Adrenal gland (tissue), 9 donors: ENCODE measurements at regions not wholly inside any gene's neighbourhood (a gene's known extent, or its start where the extent isn't known, plus 50 kb on each side); places are given as distances from the start of the nearest gene placed in this dataset.

Experiments used
- DNase-seq, 7 donors: peaks; one replicate each; pipeline ENCODE4 v3.0.0-alpha.2; 2019 to 2020
- H3K27ac ChIP-seq, 5 donors: fragments of 200-600 bp; sonication (generic) in 4 of 5; 1 replicate in 3 of 5; 2 replicates in 2 of 5; pipeline versions ENCODE4 v1.5.1 to v1.8.0; 2016 to 2020; ENCODE audit warnings: mild to moderate bottlenecking in 1 of 5
- H3K27me3 ChIP-seq: fragments of 200-600 bp; 2 replicates; pipeline ENCODE4 v1.8.0; 2021
- H3K36me3 ChIP-seq, 2 donors: fragments of 200-600 bp; replicated peaks in 1 of 2; 1 replicate in 1 of 2; 2 replicates in 1 of 2; pipeline versions ENCODE4 v1.5.1 to v1.8.0; 2018 to 2022
- H3K4me1 ChIP-seq, 2 donors: fragments of 200-600 bp; replicated peaks in 1 of 2; 1 replicate in 1 of 2; 2 replicates in 1 of 2; pipeline versions ENCODE4 v1.5.1 to v1.8.0; 2018 to 2021
- H3K4me3 ChIP-seq, 4 donors: fragments of 200-600 bp; sonication (generic) in 3 of 4; one replicate each; pipeline ENCODE4 v1.5.1; 2016 to 2018
- H3K9me3 ChIP-seq, 3 donors: fragments of 200-600 bp; sonication (generic) in 1 of 3; replicated peaks in 1 of 3; 1 replicate in 2 of 3; 2 replicates in 1 of 3; pipeline versions ENCODE4 v1.5.1 to v1.8.0; 2016 to 2021
- POLR2A ChIP-seq, 2 donors: fragments of 450-650 bp; IDR thresholded peaks; one replicate each; pipeline ENCODE4 v1.6.1; 2017; ENCODE audit warnings: antibody characterized with exemption in 2 of 2, mild to moderate bottlenecking in 2 of 2, moderate library complexity in 1 of 2
- WGBS, 4 donors: extraction: QIAGEN DNeasy Blood & Tissue Kit in 2 of 4; methylation state at CpG; one replicate each; pipeline versions ENCODE4 v1.1.5 to v1.1.7; 2013 to 2017; 5-methylcytosine and 5-hydroxymethylcytosine counted together
- intact Hi-C, 2 donors: fragments of 100-400 bp; cut with DNase I; formaldehyde crosslinking; loops; one replicate each; pipeline versions ENCODE4 v1.14.1 to v1.15.0; 2022 to 2023
- TF ChIP-seq, protein P1 (sequence below), 6 experiments: fragments of 450-650 bp in 4 of 6; fragments of 200-600 bp in 2 of 6; sonication (generic) in 1 of 6; IDR thresholded peaks; 1 replicate in 5 of 6; 2 replicates in 1 of 6; pipeline versions ENCODE4 v1.5.1 to v1.8.0; 2016 to 2021; ENCODE audit warnings: antibody characterized with exemption in 6 of 6, mild to moderate bottlenecking in 2 of 6, moderate library complexity in 1 of 6
- donor health status: healthy with polysubstance abuse.
- donor health status: Bipolar disorder and iron deficiency.
- donor health status: DM: yes; HTN: yes; CAD: no.
- donor health status: DM: no; HTN: no; CAD: no.
- donor health status: DM: no; HTN: no; CAD: no.

DNA sequence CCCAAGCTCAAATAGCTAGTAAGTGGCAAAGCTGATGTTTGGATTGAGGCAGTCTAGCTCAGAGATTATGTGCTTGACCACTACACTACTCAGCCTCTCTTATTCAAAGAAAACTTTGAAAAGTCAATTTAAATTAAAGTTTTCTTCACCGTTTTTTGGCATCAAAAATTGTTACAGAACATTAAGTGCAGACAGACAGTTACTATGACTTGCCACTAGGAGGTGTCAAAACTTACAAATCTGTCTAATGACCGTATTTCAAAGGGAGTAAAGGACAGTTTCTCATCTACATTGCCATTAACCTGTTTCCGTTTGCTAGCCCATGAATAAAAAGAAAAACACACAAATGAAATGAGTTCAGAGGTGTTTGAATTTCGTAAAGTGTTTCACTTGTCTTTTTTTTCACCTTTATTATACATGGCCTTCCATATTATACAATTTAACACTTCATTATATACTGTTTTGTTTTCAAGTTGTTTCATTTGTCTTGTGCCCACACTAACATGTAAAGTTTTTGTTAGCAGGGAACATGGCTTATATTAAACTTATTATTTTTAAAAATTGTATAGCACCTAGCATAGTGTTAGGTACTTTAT is 57.4 kb upstream of the MTF2 start:
- no peaks in the 10 kb centered on the region for H3K4me1 ChIP-seq
- WGBS, 4 donors: 4 to 11% (median 6%) methylated on average over 4 of the region's 4 CpGs
- no peaks in the 10 kb centered on the region for H3K27me3 ChIP-seq
- DNase-seq: peak in 1 of 7 donors; percentile 11
- H3K27ac ChIP-seq: no peak overlapping the region
- H3K4me3 ChIP-seq: no peak overlapping the region
- TF ChIP-seq POLR2A (IDR thresholded peaks at IDR 0.05): no peak
- TF ChIP-seq, protein P1, sequence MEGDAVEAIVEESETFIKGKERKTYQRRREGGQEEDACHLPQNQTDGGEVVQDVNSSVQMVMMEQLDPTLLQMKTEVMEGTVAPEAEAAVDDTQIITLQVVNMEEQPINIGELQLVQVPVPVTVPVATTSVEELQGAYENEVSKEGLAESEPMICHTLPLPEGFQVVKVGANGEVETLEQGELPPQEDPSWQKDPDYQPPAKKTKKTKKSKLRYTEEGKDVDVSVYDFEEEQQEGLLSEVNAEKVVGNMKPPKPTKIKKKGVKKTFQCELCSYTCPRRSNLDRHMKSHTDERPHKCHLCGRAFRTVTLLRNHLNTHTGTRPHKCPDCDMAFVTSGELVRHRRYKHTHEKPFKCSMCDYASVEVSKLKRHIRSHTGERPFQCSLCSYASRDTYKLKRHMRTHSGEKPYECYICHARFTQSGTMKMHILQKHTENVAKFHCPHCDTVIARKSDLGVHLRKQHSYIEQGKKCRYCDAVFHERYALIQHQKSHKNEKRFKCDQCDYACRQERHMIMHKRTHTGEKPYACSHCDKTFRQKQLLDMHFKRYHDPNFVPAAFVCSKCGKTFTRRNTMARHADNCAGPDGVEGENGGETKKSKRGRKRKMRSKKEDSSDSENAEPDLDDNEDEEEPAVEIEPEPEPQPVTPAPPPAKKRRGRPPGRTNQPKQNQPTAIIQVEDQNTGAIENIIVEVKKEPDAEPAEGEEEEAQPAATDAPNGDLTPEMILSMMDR (IDR thresholded peaks at IDR 0.05): peak; percentile 54 to 86 (median 72)
- intact Hi-C loops: loop anchor here in 1 of 2 donors (5.0 kb wide), 1 partner anchor 41 kb away; no protein-coding TSS in a partner anchor
- H3K9me3 ChIP-seq: no peaks in the 10 kb centered on the region
- H3K36me3 ChIP-seq: no peaks in the 10 kb centered on the region

- 80 to 91% (median 88%) methylated on average over 1 of the region's 1 CpG for WGBS, 4 donors
- Histone ChIP-seq H3K4me3 (no peak overlapping the region), H3K9me3 (no peaks in the 10 kb centered on the region), H3K4me1 (no peaks in the 10 kb centered on the region), H3K36me3 (no peaks in the 10 kb centered on the region), H3K27ac (no peak overlapping the region), H3K27me3 (no peaks in the 10 kb centered on the region)
- no peak for DNase-seq
- intact Hi-C loops: loop anchor here in 1 of 2 donors (5.0 kb wide), 1 partner anchor 40 kb away; no protein-coding TSS in a partner anchor
- no peak for TF ChIP-seq POLR2A (IDR thresholded peaks at IDR 0.05)
- TF ChIP-seq, protein P1 (IDR thresholded peaks at IDR 0.05): no peak
These were observed 56.5 kb upstream of the MTF2 start for GRCh38 chr1:93022580-93022979.

DNA sequence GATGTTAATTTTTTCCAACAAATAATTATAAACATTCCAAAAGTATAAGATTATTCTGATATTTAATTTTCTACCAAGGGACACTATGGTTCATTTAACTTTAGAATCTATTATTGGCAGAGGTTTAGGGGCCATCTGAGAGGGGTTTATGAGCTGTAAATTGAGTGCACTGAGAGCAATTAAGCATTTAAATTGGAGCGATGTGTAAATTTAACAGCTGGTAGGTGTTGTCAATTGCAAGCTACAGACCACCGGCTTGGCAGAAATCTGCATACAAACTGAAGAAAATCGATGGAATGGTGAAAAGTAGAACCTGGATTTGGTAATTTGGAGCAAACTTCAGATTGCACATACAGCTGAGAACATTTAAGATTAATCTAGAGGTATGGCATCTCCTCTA is 55.8 kb upstream of the MTF2 start:
- no peak for DNase-seq
- 32 to 54% (median 41%) methylated on average over 3 of the region's 3 CpGs for WGBS, 4 donors
- no peaks in the 10 kb centered on the region for H3K27me3 ChIP-seq
- intact Hi-C loops: loop anchor here in 1 of 2 donors (5.0 kb wide), 1 partner anchor 39 kb away; no protein-coding TSS in a partner anchor
- TF ChIP-seq POLR2A (IDR thresholded peaks at IDR 0.05): no peak
- TF ChIP-seq, protein P1 (IDR thresholded peaks at IDR 0.05): no peak
- no peaks in the 10 kb centered on the region for H3K36me3 ChIP-seq
- H3K9me3 ChIP-seq: no peaks in the 10 kb centered on the region
- no peak overlapping the region for H3K27ac ChIP-seq
- no peak overlapping the region for H3K4me3 ChIP-seq
- H3K4me1 ChIP-seq: no peaks in the 10 kb centered on the region

- Histone ChIP-seq H3K9me3 (no peaks in the 10 kb centered on the region), H3K4me3 (no peak overlapping the region), H3K27me3 (no peaks in the 10 kb centered on the region), H3K27ac (no peak overlapping the region), H3K4me1 (no peaks in the 10 kb centered on the region), H3K36me3 (no peaks in the 10 kb centered on the region)
- no peak for DNase-seq
- WGBS, 4 donors: 18 to 24% (median 20%) methylated on average over 3 of the region's 3 CpGs
- intact Hi-C loops: no loop called here
- TF ChIP-seq, protein P1 (IDR thresholded peaks at IDR 0.05): no peak
- TF ChIP-seq POLR2A (IDR thresholded peaks at IDR 0.05): no peak
These were observed 53.5 kb upstream of the MTF2 start for GRCh38 chr1:93025572-93025971.
